Progenitor cell of endocrine pancreas (in vitro differentiated cells): ENCODE measurements at regions not wholly inside any gene's neighbourhood (a gene's known extent, or its start where the extent isn't known, plus 50 kb on each side); places are given as distances from the start of the nearest gene placed in this dataset.

Experiments used
- DNase-seq: peaks from one replicate; pipeline ENCODE4 v3.0.0; 2021; ENCODE audit warnings: low spot score; ENCODE audit not compliant: unreplicated experiment
- H3K27ac Mint-ChIP-seq: 2 replicates; pipeline ENCODE4 v1.8.0; 2021; ENCODE audit warnings: mild to moderate bottlenecking, moderate library complexity, mixed read lengths
- H3K27me3 Mint-ChIP-seq: 2 replicates; pipeline ENCODE4 v1.8.0; 2021; ENCODE audit warnings: mixed read lengths
- H3K36me3 Mint-ChIP-seq: 2 replicates; pipeline ENCODE4 v1.8.0; 2022; ENCODE audit warnings: mixed read lengths; ENCODE audit not compliant: insufficient read depth
- H3K4me1 Mint-ChIP-seq: 2 replicates; pipeline ENCODE4 v1.8.0; 2021; ENCODE audit warnings: low read depth, mixed read lengths
- H3K4me3 Mint-ChIP-seq: 2 replicates; pipeline ENCODE4 v1.8.0; 2021; ENCODE audit warnings: low read depth, mild to moderate bottlenecking, moderate library complexity, mixed read lengths
- H3K9me3 Mint-ChIP-seq: 2 replicates; pipeline ENCODE4 v1.8.0; 2021; ENCODE audit warnings: low read depth, mixed read lengths
- CTCF ChIP-seq: fragments of 200-600 bp; sonication (generic); IDR thresholded peaks from one replicate; pipeline ENCODE4 v1.5.0; 2021; ENCODE audit warnings: antibody characterized with exemption, mild to moderate bottlenecking; ENCODE audit not compliant: unreplicated experiment

GRCh38 chr3:104672331-104672730 lies 694.4 kb upstream of the ALCAM start:
- TF ChIP-seq CTCF = no peak
- Mint-ChIP-seq H3K36me3 (no peaks in the 10 kb centered on the region), H3K9me3 (peaks cover 15% of the 10 kb centered on the region), H3K27ac (no peak overlapping the region), H3K4me3 (no peak overlapping the region), H3K4me1 (no peaks in the 10 kb centered on the region), H3K27me3 (no peaks in the 10 kb centered on the region)
- no peak for DNase-seq

GRCh38 chr3:104673981-104674380 lies 692.7 kb upstream of the ALCAM start:
- no peaks in the 10 kb centered on the region for H3K36me3 Mint-ChIP-seq
- no peak overlapping the region for H3K4me3 Mint-ChIP-seq
- H3K4me1 Mint-ChIP-seq = no peaks in the 10 kb centered on the region
- no peak overlapping the region for H3K27ac Mint-ChIP-seq
- no peak for DNase-seq
- no peak for TF ChIP-seq CTCF
- H3K27me3 Mint-ChIP-seq = no peaks in the 10 kb centered on the region
- peaks cover 15% of the 10 kb centered on the region for H3K9me3 Mint-ChIP-seq

GRCh38 chr3:104676241-104676640 lies 690.5 kb upstream of the ALCAM start:
- no peak for TF ChIP-seq CTCF
- Mint-ChIP-seq H3K27ac (no peak overlapping the region), H3K36me3 (no peaks in the 10 kb centered on the region), H3K4me1 (no peaks in the 10 kb centered on the region), H3K27me3 (no peaks in the 10 kb centered on the region), H3K9me3 (peaks cover 26% of the 10 kb centered on the region), H3K4me3 (no peak overlapping the region)
- DNase-seq = no peak

- no peaks in the 10 kb centered on the region for H3K4me1 Mint-ChIP-seq
- H3K4me3 Mint-ChIP-seq = no peak overlapping the region
- H3K36me3 Mint-ChIP-seq = no peaks in the 10 kb centered on the region
- no peak overlapping the region for H3K27ac Mint-ChIP-seq
- no peaks in the 10 kb centered on the region for H3K27me3 Mint-ChIP-seq
- DNase-seq = no peak
- peaks cover 26% of the 10 kb centered on the region for H3K9me3 Mint-ChIP-seq
- no peak for TF ChIP-seq CTCF
These were observed 688.8 kb upstream of the ALCAM start for GRCh38 chr3:104677932-104678331.

GRCh38 chr3:104685492-104685891 lies 681.2 kb upstream of the ALCAM start:
- TF ChIP-seq CTCF = no peak
- no peak overlapping the region for H3K27ac Mint-ChIP-seq
- H3K27me3 Mint-ChIP-seq = no peaks in the 10 kb centered on the region
- DNase-seq = no peak
- no peak overlapping the region for H3K4me3 Mint-ChIP-seq
- H3K4me1 Mint-ChIP-seq = no peaks in the 10 kb centered on the region
- peaks cover 9% of the 10 kb centered on the region for H3K9me3 Mint-ChIP-seq
- H3K36me3 Mint-ChIP-seq = no peaks in the 10 kb centered on the region
